ENCODE measurements at regions not wholly inside any gene's neighbourhood (a gene's known extent, or its start where the extent isn't known, plus 50 kb on each side); places are given as distances from the start of the nearest gene placed in this dataset.

DNA sequence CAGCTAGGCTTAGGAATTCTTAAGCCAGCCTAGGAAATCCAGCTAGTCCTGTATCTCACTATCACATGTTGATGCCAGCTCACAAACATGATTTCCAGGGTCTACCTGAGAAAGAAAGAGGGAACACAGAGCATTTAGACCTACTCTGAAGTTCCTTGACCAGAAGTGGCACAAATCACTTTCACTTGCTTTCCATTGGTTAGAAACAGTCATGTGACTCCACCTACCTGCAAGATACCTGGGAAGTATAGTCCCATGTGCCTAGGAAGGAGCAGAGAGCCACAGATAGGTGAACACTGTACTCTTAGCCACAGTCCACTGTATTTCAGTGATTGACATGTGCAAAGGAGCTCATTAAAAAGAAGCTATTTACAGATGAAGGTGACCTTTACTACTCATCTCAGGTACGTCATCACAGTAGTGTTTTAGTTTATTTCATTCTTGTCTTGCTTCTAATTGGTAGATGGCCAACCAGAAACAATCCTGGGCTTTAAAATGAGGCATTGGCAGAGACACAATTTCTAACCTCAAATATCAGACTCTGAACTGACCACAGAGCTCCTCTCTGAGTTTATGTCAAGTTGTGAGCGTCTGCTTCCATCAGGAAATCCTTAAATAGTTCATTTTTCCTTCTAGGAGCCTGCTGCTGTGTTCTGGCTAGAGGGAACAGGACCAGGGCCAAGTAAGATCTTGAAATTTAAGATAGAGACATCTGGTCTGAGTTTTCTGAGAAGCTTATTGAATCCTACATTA is 340.7 kb downstream of the TLE4 start:
- H3K4me1 ChIP-seq (replicated peaks; ENCODE audit: insufficient read depth) = no peaks in the 10 kb centered on the region
- H4K20me1 ChIP-seq (ENCODE audit: insufficient read depth) = no peaks in the 10 kb centered on the region
- no peak overlapping the region for H3K27ac ChIP-seq
- H3K36me3 ChIP-seq (ENCODE audit: low read depth) = no peaks in the 10 kb centered on the region
- no TSS peak for BruUV-seq (replicated peaks)
- H3K9me2 ChIP-seq (ENCODE audit: insufficient read depth) = no peaks in the 10 kb centered on the region
- H3K4me2 ChIP-seq = no peak overlapping the region
- no peak overlapping the region for H2AFZ ChIP-seq
- ChIA-PET POLR2A (ENCODE audit: unreplicated experiment) (no interaction called here), CTCF (interaction anchor here (0.6 kb wide), 1 partner anchor 256 kb away, joined by 3 read pairs; no protein-coding TSS in a partner anchor)
- DNase-seq = no peak
- H3K9me3 ChIP-seq (ENCODE audit: insufficient read depth, low read depth) = no peaks in the 10 kb centered on the region
- peaks cover 10% of the 10 kb centered on the region; the same call in 1 of the 2 replicates for H3K27me3 ChIP-seq (ENCODE audit: insufficient read depth, low read depth)
- TF ChIP-seq EZH2 (IDR thresholded peaks at IDR 0.05; ENCODE audit: low read depth) = no peak
- TF ChIP-seq, protein P1, sequence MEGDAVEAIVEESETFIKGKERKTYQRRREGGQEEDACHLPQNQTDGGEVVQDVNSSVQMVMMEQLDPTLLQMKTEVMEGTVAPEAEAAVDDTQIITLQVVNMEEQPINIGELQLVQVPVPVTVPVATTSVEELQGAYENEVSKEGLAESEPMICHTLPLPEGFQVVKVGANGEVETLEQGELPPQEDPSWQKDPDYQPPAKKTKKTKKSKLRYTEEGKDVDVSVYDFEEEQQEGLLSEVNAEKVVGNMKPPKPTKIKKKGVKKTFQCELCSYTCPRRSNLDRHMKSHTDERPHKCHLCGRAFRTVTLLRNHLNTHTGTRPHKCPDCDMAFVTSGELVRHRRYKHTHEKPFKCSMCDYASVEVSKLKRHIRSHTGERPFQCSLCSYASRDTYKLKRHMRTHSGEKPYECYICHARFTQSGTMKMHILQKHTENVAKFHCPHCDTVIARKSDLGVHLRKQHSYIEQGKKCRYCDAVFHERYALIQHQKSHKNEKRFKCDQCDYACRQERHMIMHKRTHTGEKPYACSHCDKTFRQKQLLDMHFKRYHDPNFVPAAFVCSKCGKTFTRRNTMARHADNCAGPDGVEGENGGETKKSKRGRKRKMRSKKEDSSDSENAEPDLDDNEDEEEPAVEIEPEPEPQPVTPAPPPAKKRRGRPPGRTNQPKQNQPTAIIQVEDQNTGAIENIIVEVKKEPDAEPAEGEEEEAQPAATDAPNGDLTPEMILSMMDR (conservative IDR thresholded peaks at IDR 0.05) = no peak
- H3K79me2 ChIP-seq (ENCODE audit: low read depth) = no peaks in the 10 kb centered on the region
- intact Hi-C loops (cut with micrococcal nuclease; ENCODE audit: unreplicated experiment) = no loop called here
- no peaks in the 10 kb centered on the region for H3F3A ChIP-seq (ENCODE audit: insufficient read depth, low read depth)
- no peak overlapping the region for H3K4me3 ChIP-seq

DNA sequence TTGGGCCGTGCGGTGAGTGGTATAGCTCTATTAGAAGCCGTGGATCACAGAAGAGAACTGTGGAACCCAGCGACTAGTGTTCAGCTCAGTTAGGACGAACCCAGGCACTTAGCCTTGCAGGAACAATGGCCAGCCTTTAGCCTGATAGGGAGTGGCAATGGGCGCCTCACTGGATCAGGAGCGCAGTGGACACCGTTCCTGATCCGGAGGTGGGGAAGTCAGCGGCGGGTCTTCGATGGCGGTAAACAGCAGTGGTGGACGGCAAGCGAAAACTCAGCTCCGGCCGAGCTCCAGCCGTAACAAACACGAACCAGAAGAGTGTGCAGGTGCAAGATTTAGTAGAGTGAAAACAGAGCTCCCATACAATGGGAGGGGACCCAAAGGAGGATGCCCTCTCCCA is 340.0 kb downstream of the TLE4 start:
- BruUV-seq (replicated peaks) = no TSS peak
- POLR2A ChIA-PET (ENCODE audit: unreplicated experiment) = no interaction called here
- H3K36me3 ChIP-seq (ENCODE audit: low read depth) = no peaks in the 10 kb centered on the region

DNA sequence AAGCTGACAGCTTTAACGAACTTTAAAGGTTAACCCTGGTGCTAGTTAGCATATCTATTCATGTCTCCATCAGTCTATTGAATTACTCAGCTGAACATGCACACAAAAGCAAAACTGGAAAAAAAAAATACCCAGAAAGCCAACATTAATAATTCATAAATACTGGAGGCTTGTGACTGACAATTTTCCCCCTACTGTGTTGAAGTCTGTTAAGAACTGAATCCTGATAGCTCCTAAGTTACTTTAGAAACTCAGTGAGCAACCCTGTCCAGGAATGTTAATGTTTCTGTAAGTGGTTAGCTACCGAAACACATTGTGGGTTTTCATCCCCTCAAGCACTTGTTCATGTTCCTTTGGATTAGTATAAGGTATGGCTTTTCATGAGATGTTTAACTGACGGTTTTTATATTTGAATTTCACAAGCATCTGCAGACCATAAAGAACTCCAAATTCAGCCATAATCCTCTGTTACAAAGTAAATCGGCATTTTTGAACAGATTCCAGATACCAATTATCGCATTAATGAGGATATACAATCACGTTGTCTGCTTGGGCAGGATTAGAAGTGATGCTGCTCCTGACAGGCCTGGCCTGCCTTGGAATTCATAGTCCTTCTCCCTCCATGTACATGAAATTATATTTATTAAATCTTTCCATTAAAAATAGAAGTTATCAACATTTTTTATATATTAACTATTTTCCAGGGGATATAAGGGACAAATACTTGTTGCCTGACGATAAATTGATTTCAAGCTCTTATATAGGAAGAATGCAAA is 331.2 kb downstream of the TLE4 start:
- Histone ChIP-seq H3K4me1 (replicated peaks; ENCODE audit: insufficient read depth) (no peaks in the 10 kb centered on the region), H3K9me2 (ENCODE audit: insufficient read depth) (no peaks in the 10 kb centered on the region), H4K20me1 (ENCODE audit: insufficient read depth) (no peaks in the 10 kb centered on the region), H3K36me3 (ENCODE audit: low read depth) (no peaks in the 10 kb centered on the region), H3K27ac (no peak overlapping the region), H2AFZ (no peak overlapping the region), H3K9me3 (ENCODE audit: insufficient read depth, low read depth) (no peaks in the 10 kb centered on the region), H3K27me3 (ENCODE audit: insufficient read depth, low read depth) (peaks cover 4% of the 10 kb centered on the region; the same call in 1 of the 2 replicates), H3K4me3 (no peak overlapping the region), H3K79me2 (ENCODE audit: low read depth) (no peaks in the 10 kb centered on the region), H3K4me2 (no peak overlapping the region), H3F3A (ENCODE audit: insufficient read depth, low read depth) (no peaks in the 10 kb centered on the region)
- POLR2A ChIA-PET (ENCODE audit: unreplicated experiment) = no interaction called here
- CTCF ChIA-PET = no interaction called here
- BruUV-seq (replicated peaks) = no TSS peak
- intact Hi-C loops (cut with micrococcal nuclease; ENCODE audit: unreplicated experiment) = no loop called here
- DNase-seq = no peak
- TF ChIP-seq, protein P1 (conservative IDR thresholded peaks at IDR 0.05) = no peak
- TF ChIP-seq EZH2 (IDR thresholded peaks at IDR 0.05; ENCODE audit: low read depth) = no peak

More for the DNA sequence above, 340.0 kb downstream of the TLE4 start:
- no peak overlapping the region for H2AFZ ChIP-seq
- H3K79me2 ChIP-seq (ENCODE audit: low read depth) = no peaks in the 10 kb centered on the region
- H3K4me1 ChIP-seq (replicated peaks; ENCODE audit: insufficient read depth) = no peaks in the 10 kb centered on the region
- no peak overlapping the region for H3K4me3 ChIP-seq
- no peak for TF ChIP-seq EZH2 (IDR thresholded peaks at IDR 0.05; ENCODE audit: low read depth)
- TF ChIP-seq, protein P1 (conservative IDR thresholded peaks at IDR 0.05) = no peak
- peaks cover 10% of the 10 kb centered on the region; the same call in 1 of the 2 replicates for H3K27me3 ChIP-seq (ENCODE audit: insufficient read depth, low read depth)
- no peaks in the 10 kb centered on the region for H3F3A ChIP-seq (ENCODE audit: insufficient read depth, low read depth)
- no peak overlapping the region for H3K27ac ChIP-seq
- no peaks in the 10 kb centered on the region for H3K9me2 ChIP-seq (ENCODE audit: insufficient read depth)
- no peak overlapping the region for H3K4me2 ChIP-seq
- intact Hi-C loops (cut with micrococcal nuclease; ENCODE audit: unreplicated experiment) = no loop called here
- no peaks in the 10 kb centered on the region for H4K20me1 ChIP-seq (ENCODE audit: insufficient read depth)
- DNase-seq = no peak
- H3K9me3 ChIP-seq (ENCODE audit: insufficient read depth, low read depth) = no peaks in the 10 kb centered on the region
- CTCF ChIA-PET = no interaction called here
